PFSK-1 (cell line): ENCODE measurements at regions not wholly inside any gene's neighbourhood (a gene's known extent, or its start where the extent isn't known, plus 50 kb on each side); places are given as distances from the start of the nearest gene placed in this dataset.

Experiments used
- FOXP2 ChIP-seq: optimal IDR thresholded peaks from 2 replicates; pipeline ENCODE3; 2011; ENCODE audit warnings: borderline replicate concordance, control low read depth, inconsistent platforms; ENCODE audit not compliant: insufficient read depth; ENCODE audit errors: extremely low read length, extremely low read depth
- POLR2AphosphoS5 ChIP-seq: IDR thresholded peaks from 2 replicates; pipeline ENCODE4 v1.6.1; 2012; ENCODE audit warnings: low read depth, mild to moderate bottlenecking, control low read depth, low read length, moderate library complexity
- REST ChIP-seq, 2 experiments: IDR thresholded peaks; 2 replicates each; pipeline versions ENCODE4 v1.6.1 to v1.8.0; 2011 to 2012; ENCODE audit warnings: low read depth in 2 of 2, low read length in 2 of 2, control low read depth in 1 of 2, inconsistent platforms in 1 of 2, mild to moderate bottlenecking in 1 of 2, moderate library complexity in 1 of 2; ENCODE audit not compliant: insufficient read depth in 1 of 2
- SIN3A ChIP-seq: IDR thresholded peaks from 2 replicates; pipeline ENCODE4 v1.6.1; 2012; ENCODE audit warnings: mild to moderate bottlenecking, low read length, moderate library complexity, borderline replicate concordance; ENCODE audit not compliant: insufficient read depth
- TAF1 ChIP-seq: IDR thresholded peaks from 2 replicates; pipeline ENCODE4 v1.6.1; 2012; ENCODE audit warnings: low read length, control low read depth, borderline replicate concordance; ENCODE audit not compliant: insufficient read depth

DNA sequence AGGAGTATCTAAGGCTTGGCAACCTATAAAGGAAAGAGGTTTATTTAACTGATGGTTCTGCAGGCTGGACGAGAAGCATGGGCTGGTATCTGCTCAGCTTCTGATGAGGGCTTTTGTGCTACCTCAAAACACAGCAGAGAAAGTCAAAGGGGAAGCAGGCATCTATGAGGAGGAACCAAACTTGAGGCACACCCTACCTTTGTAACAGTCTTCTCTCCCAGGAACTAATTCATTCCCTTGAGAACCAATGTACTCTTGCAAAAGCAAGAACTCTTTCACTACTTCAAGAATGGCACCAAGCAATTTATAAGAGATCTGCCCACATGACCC is 109.0 kb downstream of the CGGBP1 start:
- TF ChIP-seq FOXP2 (no peak), REST (IDR thresholded peaks at IDR 0.05; ENCODE audit: insufficient read depth in 1 of 2, low read depth in 2 of 2, low read length in 2 of 2) (no peak), SIN3A (no peak), POLR2AphosphoS5 (no peak), TAF1 (no peak)

DNA sequence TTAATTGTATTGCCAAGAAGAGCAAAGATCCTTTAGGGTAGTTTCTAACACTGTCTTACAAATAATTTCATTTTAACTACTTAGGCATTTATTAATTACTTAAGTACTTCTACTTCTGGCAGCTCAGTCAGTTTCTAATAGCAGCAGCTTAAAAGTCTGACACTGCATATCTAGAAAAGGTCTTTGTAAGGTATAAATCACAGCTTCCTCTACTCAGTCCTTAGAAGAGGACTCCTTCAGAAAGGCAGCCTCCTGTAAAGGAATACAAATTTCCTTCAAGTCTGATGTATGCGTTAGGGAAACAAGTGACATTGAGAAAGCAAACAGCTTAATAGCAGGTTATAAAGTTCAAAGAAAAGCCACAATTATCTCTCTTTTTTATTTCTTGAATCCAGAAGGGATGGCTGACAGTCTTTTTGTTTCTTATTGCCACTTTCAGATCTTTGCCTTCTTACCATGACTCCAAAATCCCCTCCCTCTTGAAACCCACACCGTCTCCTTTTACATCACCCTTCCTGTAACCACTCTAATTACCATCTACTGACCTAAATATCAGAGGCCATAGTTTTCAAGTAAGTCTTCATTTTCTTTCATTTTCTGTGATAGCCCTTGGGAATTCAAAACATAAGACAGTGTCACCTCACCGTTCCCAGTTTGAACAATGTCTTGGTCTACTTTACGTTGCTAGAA is 109.5 kb downstream of the CGGBP1 start:
- TF ChIP-seq POLR2AphosphoS5 (no peak), REST (IDR thresholded peaks at IDR 0.05; ENCODE audit: insufficient read depth in 1 of 2, low read depth in 2 of 2, low read length in 2 of 2) (no peak), TAF1 (no peak), FOXP2 (no peak), SIN3A (no peak)

DNA sequence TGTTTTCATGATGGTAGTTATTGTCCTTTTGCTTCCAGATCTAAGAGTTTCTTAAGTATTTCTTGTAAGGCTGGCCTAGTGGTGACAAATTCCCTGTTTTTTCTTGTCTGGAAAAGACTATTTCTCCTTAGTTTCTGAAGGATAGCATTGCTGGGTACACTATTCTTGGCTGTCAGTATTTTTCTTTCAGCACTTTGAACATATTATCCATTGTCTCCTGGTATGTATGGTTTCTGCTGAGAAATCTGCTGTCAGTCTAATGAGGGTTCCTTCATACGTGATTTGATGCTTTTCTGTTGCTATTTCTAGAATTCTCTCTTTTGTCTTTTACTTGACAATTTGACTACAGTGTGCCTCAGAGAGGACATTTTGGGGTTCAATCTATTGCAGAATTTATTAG is 134.3 kb downstream of the CGGBP1 start:
- TF ChIP-seq SIN3A = no peak
- no peak for TF ChIP-seq REST (IDR thresholded peaks at IDR 0.05; ENCODE audit: insufficient read depth in 1 of 2, low read depth in 2 of 2, low read length in 2 of 2)
- TF ChIP-seq FOXP2 = no peak
- no peak for TF ChIP-seq TAF1
- no peak for TF ChIP-seq POLR2AphosphoS5

DNA sequence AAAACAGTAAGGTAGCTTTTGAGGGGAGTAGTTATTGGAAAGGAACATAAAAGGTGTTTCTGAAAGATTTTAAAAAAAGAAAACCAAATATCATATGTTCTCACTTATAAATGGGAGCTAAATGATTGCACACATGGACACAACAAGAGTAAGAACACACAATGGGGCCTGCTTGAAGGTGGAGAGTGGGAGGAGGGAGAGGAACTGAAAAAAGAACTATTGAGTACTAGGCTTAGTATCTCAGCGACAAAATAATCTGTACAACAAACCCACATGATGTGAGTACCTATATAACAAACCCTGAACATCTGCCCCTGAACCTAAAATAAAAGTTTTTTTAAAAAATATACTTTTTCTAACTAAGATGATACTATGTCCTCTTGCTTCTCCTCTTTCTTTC is 138.3 kb downstream of the CGGBP1 start:
- no peak for TF ChIP-seq REST (IDR thresholded peaks at IDR 0.05; ENCODE audit: insufficient read depth in 1 of 2, low read depth in 2 of 2, low read length in 2 of 2)
- TF ChIP-seq SIN3A = no peak
- TF ChIP-seq POLR2AphosphoS5 = no peak
- TF ChIP-seq FOXP2 = no peak
- TF ChIP-seq TAF1 = no peak

DNA sequence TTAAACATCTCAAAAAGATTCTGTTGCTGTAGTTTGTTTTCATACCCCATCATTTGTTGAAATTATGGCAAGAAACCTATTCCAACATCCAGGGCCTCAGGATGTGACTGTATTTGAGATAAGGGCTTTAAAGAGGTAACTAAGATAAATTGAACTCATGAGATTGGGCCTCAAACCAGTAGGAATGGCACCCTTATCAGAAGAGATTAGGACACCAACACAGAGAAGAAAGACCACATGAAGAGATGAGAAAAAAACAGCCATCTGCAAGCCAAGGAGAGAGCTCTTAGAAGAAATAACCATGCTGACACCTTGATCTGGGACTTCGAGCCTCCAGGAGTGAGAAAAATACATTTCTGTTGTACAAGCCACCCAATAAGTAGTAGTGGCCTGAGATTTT is 157.7 kb downstream of the CGGBP1 start:
- no peak for TF ChIP-seq SIN3A
- no peak for TF ChIP-seq FOXP2
- TF ChIP-seq TAF1 = no peak
- TF ChIP-seq POLR2AphosphoS5 = no peak
- TF ChIP-seq REST (IDR thresholded peaks at IDR 0.05; ENCODE audit: insufficient read depth in 1 of 2, low read depth in 2 of 2, low read length in 2 of 2) = no peak
